Stimulated activated CD4-positive, alpha-beta T cell treated with anti-CD3 and anti-CD28 coated beads, Interleukin-4, amount 100 ng/mL, for 1 hour (primary cell): ENCODE measurements at regions not wholly inside any gene's neighbourhood (a gene's known extent, or its start where the extent isn't known, plus 50 kb on each side); places are given as distances from the start of the nearest gene placed in this dataset.
"Not testable (repeated sequence)": the region's sequence is repeated elsewhere in the genome, so short reads cannot be mapped to it uniquely, and the experiment has no call there.

Experiments
- DNase-seq: peaks from one replicate; pipeline ENCODE4 v3.0.0-alpha.2; 2020

GRCh38 chr10:81288544-81288943 lies 586.5 kb upstream of the NRG3 start:
- DNase-seq = no peak

GRCh38 chr10:81297292-81297691 lies 577.7 kb upstream of the NRG3 start:
- DNase-seq = no peak

- no peak for DNase-seq
Observed at GRCh38 chr10:81303656-81304055, 571.3 kb upstream of the NRG3 start.

- DNase-seq = no peak
Observed at GRCh38 chr10:81306971-81307782, 567.8 kb upstream of the NRG3 start.

- no peak for DNase-seq
Observed at GRCh38 chr10:81309041-81309552, 565.9 kb upstream of the NRG3 start.

GRCh38 chr10:81314471-81314870 lies 560.5 kb upstream of the NRG3 start:
- no peak for DNase-seq

- no peak for DNase-seq
Observed at GRCh38 chr10:81315026-81315425, 560.0 kb upstream of the NRG3 start.

GRCh38 chr10:81348003-81348402 lies 527.0 kb upstream of the NRG3 start:
- DNase-seq = no peak

GRCh38 chr10:81367132-81367531 lies 507.9 kb upstream of the NRG3 start:
- DNase-seq = no peak

- DNase-seq = no peak
Observed at GRCh38 chr10:81386817-81387216, 488.2 kb upstream of the NRG3 start.

- DNase-seq = no peak
Observed at GRCh38 chr10:81403451-81403850, 471.5 kb upstream of the NRG3 start.

- no peak for DNase-seq
Observed at GRCh38 chr10:81405399-81405798, 469.6 kb upstream of the NRG3 start.

- no peak for DNase-seq
Observed at GRCh38 chr10:81414038-81414437, 461.0 kb upstream of the NRG3 start.

GRCh38 chr10:81426722-81427121 lies 448.3 kb upstream of the NRG3 start:
- DNase-seq = no peak

GRCh38 chr10:81428456-81429134 lies 446.4 kb upstream of the NRG3 start:
- no peak for DNase-seq

- no peak for DNase-seq
Observed at GRCh38 chr10:81439445-81439844, 435.5 kb upstream of the NRG3 start.

GRCh38 chr10:81441624-81442023 lies 433.4 kb upstream of the NRG3 start:
- DNase-seq = not testable (repeated sequence)

GRCh38 chr10:81444242-81444929 lies 430.6 kb upstream of the NRG3 start:
- no peak for DNase-seq

- no peak for DNase-seq
Observed at GRCh38 chr10:81450651-81451050, 424.3 kb upstream of the NRG3 start.

GRCh38 chr10:81472927-81473470 lies 402.0 kb upstream of the NRG3 start:
- no peak for DNase-seq

GRCh38 chr10:81473755-81474154 lies 401.2 kb upstream of the NRG3 start:
- no peak for DNase-seq

GRCh38 chr10:81479316-81479715 lies 395.7 kb upstream of the NRG3 start:
- DNase-seq = no peak

GRCh38 chr10:81496626-81497025 lies 378.4 kb upstream of the NRG3 start:
- DNase-seq = no peak
